Kidney capillary endothelial cell (primary cell): ENCODE measurements at regions not wholly inside any gene's neighbourhood (a gene's known extent, or its start where the extent isn't known, plus 50 kb on each side); places are given as distances from the start of the nearest gene placed in this dataset.
A peak's percentile ranks its signal among the peaks of the same experiment; 100 is the strongest.

Experiments used
- DNase-seq: peaks from one replicate; pipeline ENCODE4 v3.0.0-alpha.2; 2018; ENCODE audit warnings: low spot score

- DNase-seq: no peak
Measured at GRCh38 chr21:43364261-43364510, 62.7 kb downstream of the SIK1 start.

GRCh38 chr21:43363506-43364260 lies 63.2 kb downstream of the SIK1 start:
- no peak for DNase-seq

- no peak for DNase-seq
Measured at GRCh38 chr21:43362915-43363314, 64.0 kb downstream of the SIK1 start.

- DNase-seq: peak; percentile 92
Measured at GRCh38 chr21:43362321-43362791, 64.6 kb downstream of the SIK1 start.

- DNase-seq: peak; percentile 77
Measured at GRCh38 chr21:43361493-43362296, 65.2 kb downstream of the SIK1 start.

- peak; percentile 25 for DNase-seq
Measured at GRCh38 chr21:43361127-43361492, 65.8 kb downstream of the SIK1 start.

GRCh38 chr21:43360441-43361126 lies 66.3 kb downstream of the SIK1 start:
- DNase-seq: no peak

- no peak for DNase-seq
Measured at GRCh38 chr21:43358940-43359822, 67.8 kb downstream of the SIK1 start.

GRCh38 chr21:43357715-43358430 lies 69.1 kb downstream of the SIK1 start:
- no peak for DNase-seq

GRCh38 chr21:43355925-43356289 lies 71.0 kb downstream of the SIK1 start:
- DNase-seq: no peak

- no peak for DNase-seq
Measured at GRCh38 chr21:43355266-43355924, 71.5 kb downstream of the SIK1 start.

- no peak for DNase-seq
Measured at GRCh38 chr21:43354666-43355065, 72.3 kb downstream of the SIK1 start.

GRCh38 chr21:43354026-43354420 lies 72.9 kb downstream of the SIK1 start:
- DNase-seq: no peak

- no peak for DNase-seq
Measured at GRCh38 chr21:43353282-43354025, 73.5 kb downstream of the SIK1 start.

- no peak for DNase-seq
Measured at GRCh38 chr21:43352568-43353281, 74.2 kb downstream of the SIK1 start.

GRCh38 chr21:43352154-43352537 lies 74.8 kb downstream of the SIK1 start:
- DNase-seq: no peak

- no peak for DNase-seq
Measured at GRCh38 chr21:43351501-43352153, 75.3 kb downstream of the SIK1 start.

- no peak for DNase-seq
Measured at GRCh38 chr21:43349644-43350043, 77.3 kb downstream of the SIK1 start.

GRCh38 chr21:43348801-43349261 lies 78.1 kb downstream of the SIK1 start:
- peak; percentile 50 for DNase-seq
